Endodermal cell (in vitro differentiated cells): ENCODE measurements at regions not wholly inside any gene's neighbourhood (a gene's known extent, or its start where the extent isn't known, plus 50 kb on each side); places are given as distances from the start of the nearest gene placed in this dataset.

ENCODE experiments used
- DNase-seq: peaks from one replicate; pipeline ENCODE4 v3.0.0-alpha.2; 2017
- H3K27ac ChIP-seq: 2 replicates; pipeline ENCODE4 v1.5.1; 2013; ENCODE audit warnings: mild to moderate bottlenecking, low read depth, low read length, moderate library complexity
- H3K27me3 ChIP-seq: 2 replicates; pipeline ENCODE4 v1.6.1; 2013; ENCODE audit warnings: mild to moderate bottlenecking, low read length, moderate library complexity; ENCODE audit not compliant: insufficient read depth, control insufficient read depth, poor library complexity, severe bottlenecking
- H3K36me3 ChIP-seq: 2 replicates; pipeline ENCODE4 v1.7.0; 2013; ENCODE audit warnings: mild to moderate bottlenecking, low read length, moderate library complexity; ENCODE audit not compliant: control insufficient read depth, insufficient read depth
- H3K4me1 ChIP-seq: one replicate; pipeline ENCODE4 v1.7.0; 2013; ENCODE audit warnings: low read length; ENCODE audit not compliant: control insufficient read depth, insufficient read depth
- H3K4me3 ChIP-seq: 2 replicates; pipeline ENCODE4 v1.5.1; 2013; ENCODE audit warnings: mild to moderate bottlenecking, low read length, moderate library complexity
- H3K9ac ChIP-seq: 2 replicates; pipeline ENCODE4 v1.6.1; 2013; ENCODE audit warnings: mild to moderate bottlenecking, low read length, moderate library complexity; ENCODE audit not compliant: poor library complexity, severe bottlenecking; ENCODE audit errors: extremely low read depth
- H3K9me3 ChIP-seq: 2 replicates; pipeline ENCODE4 v1.6.1; 2013; ENCODE audit warnings: mild to moderate bottlenecking, low read length, moderate library complexity; ENCODE audit not compliant: control insufficient read depth
- H3K27ac Mint-ChIP-seq: 2 replicates; pipeline ENCODE4 v1.8.0; 2020; ENCODE audit warnings: mixed read lengths
- H3K27me3 Mint-ChIP-seq: 2 replicates; pipeline ENCODE4 v1.8.0; 2021; ENCODE audit warnings: mild to moderate bottlenecking, mixed read lengths; ENCODE audit not compliant: insufficient read depth
- H3K36me3 Mint-ChIP-seq: 2 replicates; pipeline ENCODE4 v1.8.0; 2020; ENCODE audit warnings: low read depth, mixed read lengths
- H3K4me1 Mint-ChIP-seq: 2 replicates; pipeline ENCODE4 v1.8.0; 2020; ENCODE audit warnings: mixed read lengths
- H3K4me3 Mint-ChIP-seq: 2 replicates; pipeline ENCODE4 v1.8.0; 2020; ENCODE audit warnings: mild to moderate bottlenecking, moderate library complexity, mixed read lengths
- H3K9me3 Mint-ChIP-seq: 2 replicates; pipeline ENCODE4 v1.8.0; 2020; ENCODE audit warnings: mild to moderate bottlenecking, mixed read lengths
- CTCF ChIP-seq: fragments of 200-600 bp; sonication (generic); conservative IDR thresholded peaks from 2 replicates; pipeline ENCODE4 v1.5.0; 2021; ENCODE audit warnings: antibody characterized with exemption, mild to moderate bottlenecking
- WGBS, 2 experiments: methylation state at CpG; one replicate each; pipeline versions ENCODE4 v1.1.5 to v1.1.7; 2013; ENCODE audit warnings: missing lambda C conversion rate in 2 of 2, mixed read lengths in 1 of 2; ENCODE audit not compliant: insufficient coverage in 1 of 2, insufficient read length in 1 of 2; 5-methylcytosine and 5-hydroxymethylcytosine counted together

- WGBS, 2 experiments, result 96 to 100% methylated on average over 3 of the region's 3 CpGs
Observed at GRCh38 chr17:51375771-51376170, 115.4 kb downstream of the UTP18 start.

DNA sequence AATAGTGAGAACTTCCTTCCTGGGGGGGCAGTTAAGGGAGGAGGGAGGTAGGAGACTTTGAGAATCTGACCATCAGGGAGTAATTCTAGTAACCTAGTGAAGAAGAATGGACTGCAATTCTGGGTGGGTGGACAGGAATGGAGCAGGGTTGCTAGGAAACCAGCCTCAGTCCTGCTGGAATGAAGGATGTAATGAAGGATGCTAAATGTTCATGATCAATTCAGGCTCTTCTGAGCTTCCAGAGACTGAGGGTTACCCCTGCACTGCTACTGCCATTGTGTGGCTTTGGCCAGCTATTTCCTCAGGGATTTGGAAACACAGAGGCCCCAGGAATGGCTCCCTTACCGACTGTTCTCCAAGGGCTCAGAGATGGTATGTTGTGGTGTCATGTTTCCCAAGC, 116.4 kb downstream of the UTP18 start:
- no peak for DNase-seq
- Mint-ChIP-seq H3K36me3 (no peaks in the 10 kb centered on the region), H3K27ac (no peak overlapping the region), H3K4me1 (peaks cover 5% of the 10 kb centered on the region), H3K9me3 (peaks cover 4% of the 10 kb centered on the region), H3K27me3 (peaks cover 14% of the 10 kb centered on the region), H3K4me3 (no peak overlapping the region)
- no peak overlapping the region for H3K9ac ChIP-seq
- H3K4me1 ChIP-seq, result no peaks in the 10 kb centered on the region
- no peak for TF ChIP-seq CTCF
- 100% methylated on average over 1 of the region's 1 CpG; no CpG with 5 or more reads in 1 of the 2 experiments for WGBS, 2 experiments
- H3K4me3 ChIP-seq, result no peak overlapping the region
- no peak overlapping the region for H3K27ac ChIP-seq
- H3K36me3 ChIP-seq, result no peaks in the 10 kb centered on the region
- H3K27me3 ChIP-seq, result no peaks in the 10 kb centered on the region
- H3K9me3 ChIP-seq, result no peaks in the 10 kb centered on the region

More at GRCh38 chr17:51375771-51376170, 115.4 kb downstream of the UTP18 start:
- Histone ChIP-seq H3K4me1 (no peaks in the 10 kb centered on the region), H3K9ac (no peak overlapping the region), H3K36me3 (no peaks in the 10 kb centered on the region), H3K27me3 (no peaks in the 10 kb centered on the region), H3K4me3 (no peak overlapping the region), H3K9me3 (no peaks in the 10 kb centered on the region), H3K27ac (no peak overlapping the region)
- Mint-ChIP-seq H3K4me1 (peaks cover 8% of the 10 kb centered on the region), H3K27me3 (peaks cover 14% of the 10 kb centered on the region), H3K4me3 (no peak overlapping the region), H3K36me3 (no peaks in the 10 kb centered on the region), H3K9me3 (peaks cover 4% of the 10 kb centered on the region), H3K27ac (no peak overlapping the region)
- no peak for TF ChIP-seq CTCF
- no peak for DNase-seq

DNA sequence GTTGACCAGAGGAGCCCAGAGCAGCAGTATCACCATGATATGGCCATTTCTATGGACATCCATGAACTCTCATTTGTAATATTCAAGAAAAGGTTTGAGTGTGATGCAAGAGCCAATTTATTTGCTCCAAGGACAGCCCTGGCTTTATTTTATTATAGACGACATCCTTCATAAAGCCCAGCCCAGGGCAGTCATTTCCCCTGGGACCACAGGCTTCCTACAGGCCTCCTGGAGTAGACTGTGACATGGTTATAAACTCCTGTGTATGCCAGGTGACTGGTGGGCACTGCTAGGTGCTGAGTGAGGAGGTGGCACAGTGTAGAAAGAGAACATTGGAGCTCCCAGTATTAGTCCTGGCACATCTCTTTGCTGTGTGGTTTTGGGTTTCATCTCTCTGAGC, 120.9 kb downstream of the UTP18 start:
- no peak for TF ChIP-seq CTCF
- Histone ChIP-seq H3K9me3 (no peaks in the 10 kb centered on the region), H3K36me3 (no peaks in the 10 kb centered on the region), H3K27me3 (no peaks in the 10 kb centered on the region), H3K9ac (no peak overlapping the region), H3K4me1 (no peaks in the 10 kb centered on the region), H3K4me3 (no peak overlapping the region), H3K27ac (no peak overlapping the region)
- H3K36me3 Mint-ChIP-seq, result no peaks in the 10 kb centered on the region
- peaks cover 4% of the 10 kb centered on the region for H3K9me3 Mint-ChIP-seq
- 100% methylated on average over 1 of the region's 1 CpG for WGBS, 2 experiments
- H3K27ac Mint-ChIP-seq, result no peak overlapping the region
- no peaks in the 10 kb centered on the region for H3K4me1 Mint-ChIP-seq
- H3K27me3 Mint-ChIP-seq, result peaks cover 16% of the 10 kb centered on the region
- no peak overlapping the region for H3K4me3 Mint-ChIP-seq
- no peak for DNase-seq
